ENCODE measurements at regions not wholly inside any gene's neighbourhood (a gene's known extent, or its start where the extent isn't known, plus 50 kb on each side); places are given as distances from the start of the nearest gene placed in this dataset.
"Not testable (repeated sequence)": the region's sequence is repeated elsewhere in the genome, so short reads cannot be mapped to it uniquely, and the experiment has no call there.

GRCh38 chr6:150767571-150768018, 97.9 kb upstream of the MTHFD1L start:
- no peak for DNase-seq (ENCODE audit: low spot score)

GRCh38 chr6:150770637-150771036, 94.9 kb upstream of the MTHFD1L start:
- DNase-seq (ENCODE audit: low spot score) = no peak

- DNase-seq (ENCODE audit: low spot score) = no peak
Measured at GRCh38 chr6:150773969-150774368, 91.5 kb upstream of the MTHFD1L start.

- no peak for DNase-seq (ENCODE audit: low spot score)
Measured at GRCh38 chr6:150775415-150776203, 89.9 kb upstream of the MTHFD1L start.

- DNase-seq (ENCODE audit: low spot score) = no peak
Measured at GRCh38 chr6:150777736-150778135, 87.8 kb upstream of the MTHFD1L start.

GRCh38 chr6:150783813-150784212, 81.7 kb upstream of the MTHFD1L start:
- DNase-seq (ENCODE audit: low spot score) = no peak

GRCh38 chr6:150787429-150787828, 78.1 kb upstream of the MTHFD1L start:
- DNase-seq (ENCODE audit: low spot score) = no peak

- no peak for DNase-seq (ENCODE audit: low spot score)
Measured at GRCh38 chr6:150788089-150788488, 77.4 kb upstream of the MTHFD1L start.

- not testable (repeated sequence) for DNase-seq (ENCODE audit: low spot score)
Measured at GRCh38 chr6:150789906-150790305, 75.6 kb upstream of the MTHFD1L start.

- no peak for DNase-seq (ENCODE audit: low spot score)
Measured at GRCh38 chr6:150791717-150792116, 73.8 kb upstream of the MTHFD1L start.

GRCh38 chr6:150797949-150798348, 67.6 kb upstream of the MTHFD1L start:
- DNase-seq (ENCODE audit: low spot score) = no peak

- no peak for DNase-seq (ENCODE audit: low spot score)
Measured at GRCh38 chr6:150799276-150799805, 66.2 kb upstream of the MTHFD1L start.

GRCh38 chr6:150800674-150801314, 64.7 kb upstream of the MTHFD1L start:
- DNase-seq (ENCODE audit: low spot score) = no peak

- no peak for DNase-seq (ENCODE audit: low spot score)
Measured at GRCh38 chr6:150806790-150807189, 58.7 kb upstream of the MTHFD1L start.

GRCh38 chr6:150813319-150813992, 52.0 kb upstream of the MTHFD1L start:
- no peak for DNase-seq (ENCODE audit: low spot score)

- DNase-seq (ENCODE audit: low spot score) = no peak
Measured at GRCh38 chr6:150813993-150814359, 51.5 kb upstream of the MTHFD1L start.
